Activated CD8-positive, alpha-beta memory T cell treated with anti-CD3 and anti-CD28 coated beads, Interleukin-2, amount 50 U/mL, for 48 hours (primary cell): ENCODE measurements at regions not wholly inside any gene's neighbourhood (a gene's known extent, or its start where the extent isn't known, plus 50 kb on each side); places are given as distances from the start of the nearest gene placed in this dataset.

Experiments
- DNase-seq: peaks from one replicate; pipeline ENCODE4 v3.0.0-alpha.2; 2020

DNA sequence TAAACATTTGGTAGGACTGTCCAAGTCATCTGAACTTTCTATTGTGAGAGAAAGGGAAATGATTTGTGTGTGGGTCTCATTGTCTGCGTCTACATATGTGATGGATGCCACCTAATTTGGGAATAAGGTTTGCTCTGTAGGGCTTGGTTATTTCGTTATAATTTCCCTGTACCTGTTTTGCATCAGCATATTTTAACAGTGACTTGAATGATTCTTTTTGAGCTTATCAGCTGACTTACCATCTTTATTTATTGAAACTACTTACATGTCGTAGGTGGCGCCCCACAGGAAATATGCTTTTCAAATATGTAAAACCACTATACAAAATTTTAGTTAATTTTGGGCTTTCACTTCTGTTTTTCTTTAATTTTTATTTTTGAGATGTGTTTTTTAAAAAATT lies 56.5 kb upstream of the BCAT1 start:
- no peak for DNase-seq

- DNase-seq: no peak
These were observed 55.5 kb upstream of the BCAT1 start for GRCh38 chr12:25004447-25004846.

DNA sequence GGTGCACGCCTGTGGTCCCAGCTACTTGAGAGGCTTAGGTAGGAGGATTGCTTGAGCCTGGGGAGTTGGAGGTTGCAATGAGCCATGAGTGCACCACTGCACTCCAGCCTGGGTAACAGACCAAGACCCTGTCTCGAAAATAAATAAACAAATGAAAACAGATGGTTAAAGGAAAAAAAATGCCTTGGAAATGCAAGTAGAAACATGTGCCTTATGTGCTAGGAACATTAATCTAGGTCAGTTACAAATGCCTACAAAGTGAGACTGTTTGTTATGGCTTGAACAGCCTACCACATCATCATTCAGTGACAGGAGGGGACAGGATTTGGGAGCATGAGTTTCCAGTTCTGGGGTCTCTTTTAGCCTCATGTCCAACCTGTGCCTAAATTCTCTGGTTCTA lies 52.4 kb upstream of the BCAT1 start:
- no peak for DNase-seq
